OCI-LY7 (cell line): ENCODE measurements at regions not wholly inside any gene's neighbourhood (a gene's known extent, or its start where the extent isn't known, plus 50 kb on each side); places are given as distances from the start of the nearest gene placed in this dataset.

Experiments used
- BruUV-seq: library from RNA; stranded (reverse); fragments of 400-500 nt; replicated peaks from 2 replicates; lab custom pipeline; 2021; lab: Mats Ljungman, UMichigan
- CTCF ChIA-PET: fragments of 300-600 bp; sonication (Branson Sonifier 250); formaldehyde crosslinking; loops from one replicate; lab custom pipeline; 2022; ENCODE audit warnings: antibody characterized with exemption; ENCODE audit not compliant: unreplicated experiment; lab: Charles Lee
- POLR2A ChIA-PET: fragments of 300-600 bp; sonication (Branson Sonifier 250); formaldehyde crosslinking; loops from one replicate; lab custom pipeline; 2022; ENCODE audit warnings: antibody characterized with exemption; lab: Charles Lee
- DNase-seq: peaks from one replicate; pipeline ENCODE4 v3.0.0-alpha.2; 2015; ENCODE audit warnings: low spot score
- H2AFZ ChIP-seq: fragments of 200-600 bp; sonication (generic), shearing (Covaris generic); 2 replicates; pipeline ENCODE4 v1.6.1; 2014; ENCODE audit warnings: mild to moderate bottlenecking, antibody characterized with exemption, low read length, moderate library complexity
- H3K27ac ChIP-seq: fragments of 200-600 bp; sonication (generic); 2 replicates; pipeline ENCODE4 v1.5.1; 2014; ENCODE audit warnings: mixed run types, low read depth, mild to moderate bottlenecking, moderate library complexity, low read length, inconsistent platforms; ENCODE audit not compliant: poor library complexity, severe bottlenecking
- H3K36me3 ChIP-seq: fragments of 200-600 bp; sonication (generic); 2 replicates; pipeline ENCODE4 v1.6.1; 2014; ENCODE audit warnings: mild to moderate bottlenecking, antibody characterized with exemption, low read length, moderate library complexity, mixed read lengths; ENCODE audit not compliant: insufficient read depth
- H3K4me1 ChIP-seq: fragments of 200-600 bp; sonication (generic); 2 replicates; pipeline ENCODE4 v1.5.1; 2014; ENCODE audit warnings: mild to moderate bottlenecking, low read length; ENCODE audit not compliant: insufficient read depth, poor library complexity, severe bottlenecking
- H3K4me2 ChIP-seq: fragments of 200-600 bp; sonication (generic); 2 replicates; pipeline ENCODE4 v1.6.1; 2014; ENCODE audit warnings: mild to moderate bottlenecking, low read length
- H3K4me3 ChIP-seq: fragments of 200-600 bp; sonication (generic); 2 replicates; pipeline ENCODE4 v1.5.1; 2014; ENCODE audit warnings: mild to moderate bottlenecking, low read depth, low read length; ENCODE audit not compliant: poor library complexity, severe bottlenecking
- H3K79me2 ChIP-seq: fragments of 200-600 bp; sonication (generic); 2 replicates; pipeline ENCODE4 v1.6.1; 2016; ENCODE audit warnings: low read depth, mild to moderate bottlenecking, low read length, moderate library complexity, mixed read lengths; ENCODE audit not compliant: insufficient read depth
- H3K9me2 ChIP-seq: fragments of 200-600 bp; sonication (generic); 2 replicates; pipeline ENCODE4 v1.6.1; 2016; ENCODE audit warnings: mild to moderate bottlenecking, low read length, mixed read lengths; ENCODE audit not compliant: insufficient read depth
- H3K9me3 ChIP-seq: fragments of 200-600 bp; sonication (generic); 2 replicates; pipeline ENCODE4 v1.6.1; 2014; ENCODE audit warnings: mild to moderate bottlenecking, mixed run types, low read length, mixed read lengths
- H4K20me1 ChIP-seq: fragments of 200-600 bp; sonication (generic); 2 replicates; pipeline ENCODE4 v1.6.1; 2014; ENCODE audit warnings: mild to moderate bottlenecking, antibody characterized with exemption, low read length, moderate library complexity, mixed read lengths; ENCODE audit not compliant: insufficient read depth
- EZH2phosphoT487 ChIP-seq: fragments of 200-600 bp; sonication (generic); IDR thresholded peaks from 2 replicates; pipeline ENCODE4 v1.6.1; 2018; ENCODE audit warnings: low read depth, borderline replicate concordance, mild to moderate bottlenecking, mixed run types, antibody characterized with exemption, low read length, moderate library complexity, mixed read lengths
- intact Hi-C: fragments of 100-400 bp; cut with micrococcal nuclease; formaldehyde crosslinking; loops from one replicate; pipeline ENCODE4 v1.10.0; 2022; ENCODE audit not compliant: unreplicated experiment
- TF ChIP-seq, protein P1 (sequence below): fragments of 200-600 bp; sonication (generic); conservative IDR thresholded peaks from 2 replicates; pipeline ENCODE4 v1.5.1; 2014; ENCODE audit warnings: mild to moderate bottlenecking, antibody characterized with exemption, low read length, moderate library complexity, mixed read lengths

GRCh38 chr11:106482917-106483785 is 405.7 kb downstream of the AASDHPPT start:
- Histone ChIP-seq H3K4me1 (no peaks in the 10 kb centered on the region), H3K9me2 (no peaks in the 10 kb centered on the region), H3K9me3 (no peaks in the 10 kb centered on the region), H2AFZ (no peak overlapping the region), H3K4me2 (no peak overlapping the region), H4K20me1 (no peaks in the 10 kb centered on the region), H3K36me3 (no peaks in the 10 kb centered on the region), H3K79me2 (no peaks in the 10 kb centered on the region), H3K27ac (no peak overlapping the region), H3K4me3 (no peak overlapping the region)
- BruUV-seq, result no TSS peak
- ChIA-PET CTCF (interaction anchor here (0.6 kb wide), 1 partner anchor 12 kb away, joined by 3 read pairs; no protein-coding TSS in a partner anchor), POLR2A (interaction anchor here (0.5 to 1.5 kb wide), 6 partner anchors 8 to 280 kb away, joined by 3 to 5 read pairs (median 5); no protein-coding TSS in a partner anchor)
- DNase-seq, result no peak
- TF ChIP-seq, protein P1, sequence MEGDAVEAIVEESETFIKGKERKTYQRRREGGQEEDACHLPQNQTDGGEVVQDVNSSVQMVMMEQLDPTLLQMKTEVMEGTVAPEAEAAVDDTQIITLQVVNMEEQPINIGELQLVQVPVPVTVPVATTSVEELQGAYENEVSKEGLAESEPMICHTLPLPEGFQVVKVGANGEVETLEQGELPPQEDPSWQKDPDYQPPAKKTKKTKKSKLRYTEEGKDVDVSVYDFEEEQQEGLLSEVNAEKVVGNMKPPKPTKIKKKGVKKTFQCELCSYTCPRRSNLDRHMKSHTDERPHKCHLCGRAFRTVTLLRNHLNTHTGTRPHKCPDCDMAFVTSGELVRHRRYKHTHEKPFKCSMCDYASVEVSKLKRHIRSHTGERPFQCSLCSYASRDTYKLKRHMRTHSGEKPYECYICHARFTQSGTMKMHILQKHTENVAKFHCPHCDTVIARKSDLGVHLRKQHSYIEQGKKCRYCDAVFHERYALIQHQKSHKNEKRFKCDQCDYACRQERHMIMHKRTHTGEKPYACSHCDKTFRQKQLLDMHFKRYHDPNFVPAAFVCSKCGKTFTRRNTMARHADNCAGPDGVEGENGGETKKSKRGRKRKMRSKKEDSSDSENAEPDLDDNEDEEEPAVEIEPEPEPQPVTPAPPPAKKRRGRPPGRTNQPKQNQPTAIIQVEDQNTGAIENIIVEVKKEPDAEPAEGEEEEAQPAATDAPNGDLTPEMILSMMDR, result no peak
- no peak for TF ChIP-seq EZH2phosphoT487
- intact Hi-C loops, result no loop called here

DNA sequence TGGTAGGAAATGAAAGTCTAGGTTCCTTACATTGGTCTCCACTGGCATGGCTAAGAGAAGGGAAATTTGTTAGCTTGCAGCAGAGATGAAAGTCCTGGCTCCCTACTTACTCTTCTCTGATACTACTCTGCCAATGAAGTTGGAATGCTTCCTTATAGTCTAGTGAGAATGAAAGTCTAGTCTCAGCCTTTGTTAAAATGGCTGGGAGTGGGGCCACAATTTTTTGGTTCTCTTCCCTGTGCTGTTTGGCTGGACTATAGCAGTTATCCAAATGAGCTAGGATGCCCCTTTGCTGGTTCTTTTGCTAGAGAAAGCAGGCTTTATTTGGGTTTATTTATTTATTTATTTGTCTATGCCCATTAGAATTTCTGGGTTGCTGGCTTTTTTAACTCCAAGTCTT is 414.3 kb downstream of the AASDHPPT start:
- Histone ChIP-seq H3K9me2 (no peaks in the 10 kb centered on the region), H4K20me1 (no peaks in the 10 kb centered on the region), H3K36me3 (no peaks in the 10 kb centered on the region), H3K27ac (no peak overlapping the region), H3K4me2 (no peak overlapping the region), H3K79me2 (no peaks in the 10 kb centered on the region), H3K4me3 (no peak overlapping the region), H2AFZ (no peak overlapping the region), H3K9me3 (no peaks in the 10 kb centered on the region), H3K4me1 (no peaks in the 10 kb centered on the region)
- no peak for TF ChIP-seq EZH2phosphoT487
- TF ChIP-seq, protein P1, result no peak
- ChIA-PET CTCF (no interaction called here), POLR2A (no interaction called here)
- no TSS peak for BruUV-seq
- no peak for DNase-seq
- intact Hi-C loops, result no loop called here

DNA sequence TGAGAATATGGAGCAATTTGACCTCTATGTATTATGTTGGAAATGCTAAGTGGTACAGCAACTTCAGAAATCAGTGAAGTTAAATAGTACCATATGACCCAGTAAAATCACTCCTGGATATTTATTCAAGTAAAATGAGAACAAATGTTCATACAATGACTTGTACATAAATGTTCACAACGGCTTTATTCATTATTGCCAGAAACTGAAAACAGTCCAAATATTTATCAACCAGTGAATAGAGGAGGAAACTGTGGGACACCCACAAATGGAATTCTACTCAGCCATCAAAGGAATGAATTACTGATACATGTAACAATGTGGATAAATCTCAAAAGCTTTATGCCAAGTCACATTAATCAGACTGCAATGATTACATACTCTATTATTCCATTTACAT is 416.3 kb downstream of the AASDHPPT start:
- ChIA-PET CTCF (no interaction called here), POLR2A (interaction anchor here (0.7 kb wide), 1 partner anchor 13 kb away, joined by 3 read pairs; no protein-coding TSS in a partner anchor)
- H3K27ac ChIP-seq, result no peak overlapping the region
- DNase-seq, result no peak
- no peak overlapping the region for H3K4me2 ChIP-seq
- H3K4me3 ChIP-seq, result no peak overlapping the region
- H3K4me1 ChIP-seq, result no peaks in the 10 kb centered on the region
- no peaks in the 10 kb centered on the region for H3K36me3 ChIP-seq
- no peaks in the 10 kb centered on the region for H3K9me2 ChIP-seq
- no peak overlapping the region for H2AFZ ChIP-seq
- H3K79me2 ChIP-seq, result no peaks in the 10 kb centered on the region
- no peak for TF ChIP-seq EZH2phosphoT487
- TF ChIP-seq, protein P1, result no peak
- intact Hi-C loops, result no loop called here
- H3K9me3 ChIP-seq, result no peaks in the 10 kb centered on the region
- BruUV-seq, result no TSS peak
- H4K20me1 ChIP-seq, result no peaks in the 10 kb centered on the region
